ENCODE measurements at regions not wholly inside any gene's neighbourhood (a gene's known extent, or its start where the extent isn't known, plus 50 kb on each side); places are given as distances from the start of the nearest gene placed in this dataset.

DNA sequence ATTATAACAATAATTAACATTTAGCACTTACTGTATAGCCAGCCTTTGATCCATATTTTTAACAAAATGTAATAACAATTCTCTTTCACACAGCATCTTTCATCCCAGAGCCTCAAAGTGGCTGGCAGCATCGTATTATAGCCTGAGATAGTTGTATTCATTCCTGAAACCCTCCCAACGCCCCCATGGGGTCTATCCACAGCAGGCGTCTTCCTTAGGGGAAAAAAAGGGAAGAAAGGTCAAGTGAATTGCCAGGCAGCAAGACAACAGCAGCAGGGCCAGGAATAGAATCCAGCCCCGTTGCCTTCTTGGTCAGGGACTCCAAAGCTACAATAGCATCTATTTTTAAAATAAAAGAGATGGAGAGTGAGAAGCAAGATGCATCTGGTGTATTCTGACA lies 424.4 kb upstream of the ID2 start:
- ChIA-PET POLR2A (ENCODE audit: low non-redundant PET) (no interaction called here), CTCF (no interaction called here)
- H3K27me3 ChIP-seq (replicated peaks; ENCODE audit: insufficient read depth, low read depth, low read length, poor library complexity), result no peaks in the 10 kb centered on the region
- intact Hi-C loops (cut with micrococcal nuclease; ENCODE audit: unreplicated experiment), result no loop called here
- no peak overlapping the region for H3K27ac ChIP-seq (ENCODE audit: low read depth, low read length, poor library complexity, severe bottlenecking)
- H3K9me3 ChIP-seq (ENCODE audit: low read depth, low read length, poor library complexity, severe bottlenecking), result no peaks in the 10 kb centered on the region
- BruUV-seq (replicated peaks), result no TSS peak
- no peak overlapping the region for H3K4me3 ChIP-seq (ENCODE audit: low read depth, low read length, poor library complexity, severe bottlenecking)
- DNase-seq (ENCODE audit: low spot score), result no peak
- TF ChIP-seq EZH2 (IDR thresholded peaks at IDR 0.05; ENCODE audit: borderline replicate concordance, low read depth, low read length, poor library complexity, severe bottlenecking), result no peak
- TF ChIP-seq CTCF (conservative IDR thresholded peaks at IDR 0.05; ENCODE audit: low read depth, low read length), result no peak
- H3K36me3 ChIP-seq (ENCODE audit: insufficient read depth, low read length, poor library complexity, severe bottlenecking), result no peaks in the 10 kb centered on the region
- H3K4me1 ChIP-seq (ENCODE audit: insufficient read depth, low read length, poor library complexity, severe bottlenecking), result no peaks in the 10 kb centered on the region

DNA sequence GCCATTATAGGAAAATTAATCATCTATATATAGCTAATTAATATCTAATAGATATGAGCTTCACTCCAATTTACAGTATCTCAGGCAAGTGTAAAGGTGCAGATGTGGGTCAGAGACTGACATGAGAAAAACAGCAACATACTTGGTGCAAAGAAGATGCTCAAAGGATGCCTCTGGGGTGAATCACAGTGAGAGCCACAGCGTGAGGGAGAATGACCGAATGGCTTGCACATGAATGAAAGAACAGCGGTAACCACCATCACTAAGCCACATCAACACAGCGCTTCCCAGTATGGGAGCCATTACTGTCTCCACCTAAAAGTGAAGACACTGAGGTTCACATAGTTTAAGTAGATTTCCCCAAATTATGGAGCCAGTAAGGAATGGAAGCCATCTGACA lies 423.4 kb upstream of the ID2 start:
- Histone ChIP-seq H3K9me3 (ENCODE audit: low read depth, low read length, poor library complexity, severe bottlenecking) (no peaks in the 10 kb centered on the region), H3K36me3 (ENCODE audit: insufficient read depth, low read length, poor library complexity, severe bottlenecking) (no peaks in the 10 kb centered on the region), H3K27me3 (replicated peaks; ENCODE audit: insufficient read depth, low read depth, low read length, poor library complexity) (no peaks in the 10 kb centered on the region), H3K27ac (ENCODE audit: low read depth, low read length, poor library complexity, severe bottlenecking) (no peak overlapping the region), H3K4me1 (ENCODE audit: insufficient read depth, low read length, poor library complexity, severe bottlenecking) (no peaks in the 10 kb centered on the region), H3K4me3 (ENCODE audit: low read depth, low read length, poor library complexity, severe bottlenecking) (no peak overlapping the region)
- CTCF ChIA-PET, result no interaction called here
- no peak for TF ChIP-seq EZH2 (IDR thresholded peaks at IDR 0.05; ENCODE audit: borderline replicate concordance, low read depth, low read length, poor library complexity, severe bottlenecking)
- TF ChIP-seq CTCF (conservative IDR thresholded peaks at IDR 0.05; ENCODE audit: low read depth, low read length), result no peak
- no peak for DNase-seq (ENCODE audit: low spot score)
- BruUV-seq (replicated peaks), result no TSS peak
- POLR2A ChIA-PET (ENCODE audit: low non-redundant PET), result no interaction called here
- intact Hi-C loops (cut with micrococcal nuclease; ENCODE audit: unreplicated experiment), result no loop called here

- Histone ChIP-seq H3K27ac (ENCODE audit: low read depth, low read length, poor library complexity, severe bottlenecking) (no peak overlapping the region), H3K9me3 (ENCODE audit: low read depth, low read length, poor library complexity, severe bottlenecking) (no peaks in the 10 kb centered on the region), H3K4me3 (ENCODE audit: low read depth, low read length, poor library complexity, severe bottlenecking) (no peak overlapping the region), H3K36me3 (ENCODE audit: insufficient read depth, low read length, poor library complexity, severe bottlenecking) (no peaks in the 10 kb centered on the region), H3K27me3 (replicated peaks; ENCODE audit: insufficient read depth, low read depth, low read length, poor library complexity) (no peaks in the 10 kb centered on the region), H3K4me1 (ENCODE audit: insufficient read depth, low read length, poor library complexity, severe bottlenecking) (no peaks in the 10 kb centered on the region)
- POLR2A ChIA-PET (ENCODE audit: low non-redundant PET), result no interaction called here
- CTCF ChIA-PET, result no interaction called here
- intact Hi-C loops (cut with micrococcal nuclease; ENCODE audit: unreplicated experiment), result no loop called here
- peak; percentile 5 for DNase-seq (ENCODE audit: low spot score)
- TF ChIP-seq EZH2 (IDR thresholded peaks at IDR 0.05; ENCODE audit: borderline replicate concordance, low read depth, low read length, poor library complexity, severe bottlenecking), result no peak
- TF ChIP-seq CTCF (conservative IDR thresholded peaks at IDR 0.05; ENCODE audit: low read depth, low read length), result no peak
- no TSS peak for BruUV-seq (replicated peaks)
Measured at GRCh38 chr2:8259106-8259840, 422.6 kb upstream of the ID2 start.
